HL-60 (cell line): ENCODE measurements at regions not wholly inside any gene's neighbourhood (a gene's known extent, or its start where the extent isn't known, plus 50 kb on each side); places are given as distances from the start of the nearest gene placed in this dataset.

Experiments used
- DNase-seq, 2 experiments: peaks; one replicate each; pipeline ENCODE4 v3.0.0-alpha.2; 2010 to 2020; ENCODE audit warnings: low read depth in 1 of 2, low spot score in 1 of 2
- H3K27ac ChIP-seq: fragments of 250-450 bp; sonication (Bioruptor Pico); replicated peaks from 2 replicates; pipeline ENCODE4 v1.5.1; 2020; ENCODE audit warnings: mild to moderate bottlenecking, moderate library complexity
- H3K27me3 ChIP-seq: fragments of 250-450 bp; sonication (Bioruptor Pico); 2 replicates; pipeline ENCODE4 v1.5.1; 2021; ENCODE audit warnings: mild to moderate bottlenecking, moderate library complexity; ENCODE audit not compliant: insufficient read depth, poor library complexity, severe bottlenecking
- H3K4me3 ChIP-seq: replicated peaks from 2 replicates; pipeline ENCODE4 v1.5.1; 2011; ENCODE audit warnings: mild to moderate bottlenecking, control low read depth, low read length; ENCODE audit not compliant: insufficient read depth
- CTCF ChIP-seq: IDR thresholded peaks from one replicate; pipeline ENCODE4 v1.5.1; 2011; ENCODE audit warnings: low read length, control low read depth, inconsistent platforms; ENCODE audit not compliant: insufficient read depth
- GABPA ChIP-seq: IDR thresholded peaks from 2 replicates; pipeline ENCODE4 v1.6.1; 2012; ENCODE audit warnings: low read depth
- POLR2AphosphoS5 ChIP-seq: IDR thresholded peaks from 2 replicates; pipeline ENCODE4 v1.6.1; 2012; ENCODE audit warnings: low read depth
- REST ChIP-seq: IDR thresholded peaks from 2 replicates; pipeline ENCODE4 v1.6.1; 2012; ENCODE audit warnings: low read depth; ENCODE audit not compliant: insufficient replicate concordance
- SPI1 ChIP-seq: IDR thresholded peaks from 2 replicates; pipeline ENCODE4 v1.6.1; 2012; ENCODE audit warnings: low read depth, mild to moderate bottlenecking, borderline replicate concordance

- TF ChIP-seq REST (no peak), CTCF (no peak), POLR2AphosphoS5 (no peak), GABPA (no peak), SPI1 (no peak)
- Histone ChIP-seq H3K4me3 (no peak overlapping the region), H3K27ac (no peak overlapping the region), H3K27me3 (no peaks in the 10 kb centered on the region)
- no peak for DNase-seq
Measured at GRCh38 chrX:36480441-36480990, 527.6 kb upstream of the FAM47C start.

GRCh38 chrX:36501169-36501702 lies 506.9 kb upstream of the FAM47C start:
- DNase-seq, result no peak
- H3K27me3 ChIP-seq, result no peaks in the 10 kb centered on the region
- H3K4me3 ChIP-seq, result no peak overlapping the region
- no peak overlapping the region for H3K27ac ChIP-seq
- TF ChIP-seq CTCF (no peak), SPI1 (no peak), REST (no peak)

GRCh38 chrX:36504625-36505024 lies 503.5 kb upstream of the FAM47C start:
- TF ChIP-seq GABPA (no peak), SPI1 (no peak), POLR2AphosphoS5 (no peak), CTCF (no peak), REST (no peak)
- no peak overlapping the region for H3K4me3 ChIP-seq
- no peak overlapping the region for H3K27ac ChIP-seq
- DNase-seq, result no peak
- H3K27me3 ChIP-seq, result no peaks in the 10 kb centered on the region
